NCI-H2196 treated with DMSO at 0.1 percent for 48 hours (cell line): ENCODE measurements at regions not wholly inside any gene's neighbourhood (a gene's known extent, or its start where the extent isn't known, plus 50 kb on each side); places are given as distances from the start of the nearest gene placed in this dataset.
"Not testable (repeated sequence)": the region's sequence is repeated elsewhere in the genome, so short reads cannot be mapped to it uniquely, and the experiment has no call there.

Experiments used
- DNase-seq: peaks from one replicate; lab custom pipeline; 2025; ENCODE audit not compliant: unreplicated experiment; lab: John Stamatoyannopoulos, UW

- DNase-seq, result no peak
These were observed 100.8 kb downstream of the RRAGC start for GRCh38 chr1:38758820-38759219.

DNA sequence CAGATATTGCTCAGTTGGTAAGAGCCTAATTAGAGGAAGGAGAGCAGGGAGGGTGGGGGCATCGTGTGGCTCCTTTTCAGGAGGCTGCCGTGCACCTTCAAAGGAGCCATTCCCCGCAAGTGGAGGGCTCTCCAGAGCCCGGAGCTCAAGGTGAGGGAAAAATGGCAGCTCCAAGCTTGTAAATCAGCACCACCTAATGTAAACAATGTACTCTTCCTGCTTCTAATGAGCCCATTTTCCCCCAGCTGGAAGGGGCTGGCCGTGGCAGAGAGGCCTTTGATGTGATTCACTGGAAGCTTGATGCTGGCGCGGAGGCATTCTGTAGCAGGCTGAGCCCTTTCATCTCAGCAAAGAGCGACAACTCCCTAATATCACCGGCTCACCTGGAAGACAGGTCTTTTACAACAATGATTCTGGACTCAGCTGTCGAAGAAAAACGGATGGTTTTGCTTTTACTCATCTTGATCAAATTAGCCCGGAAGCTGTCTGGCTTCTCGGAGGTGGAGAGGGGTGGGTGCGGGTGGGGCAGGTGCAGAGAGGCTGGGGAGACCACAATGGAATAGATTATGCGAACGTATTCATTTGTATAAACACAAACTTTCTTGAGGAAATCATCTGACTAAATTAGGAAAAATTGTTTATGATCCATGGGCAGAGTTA lies 112.5 kb downstream of the RRAGC start:
- DNase-seq, result no peak

DNA sequence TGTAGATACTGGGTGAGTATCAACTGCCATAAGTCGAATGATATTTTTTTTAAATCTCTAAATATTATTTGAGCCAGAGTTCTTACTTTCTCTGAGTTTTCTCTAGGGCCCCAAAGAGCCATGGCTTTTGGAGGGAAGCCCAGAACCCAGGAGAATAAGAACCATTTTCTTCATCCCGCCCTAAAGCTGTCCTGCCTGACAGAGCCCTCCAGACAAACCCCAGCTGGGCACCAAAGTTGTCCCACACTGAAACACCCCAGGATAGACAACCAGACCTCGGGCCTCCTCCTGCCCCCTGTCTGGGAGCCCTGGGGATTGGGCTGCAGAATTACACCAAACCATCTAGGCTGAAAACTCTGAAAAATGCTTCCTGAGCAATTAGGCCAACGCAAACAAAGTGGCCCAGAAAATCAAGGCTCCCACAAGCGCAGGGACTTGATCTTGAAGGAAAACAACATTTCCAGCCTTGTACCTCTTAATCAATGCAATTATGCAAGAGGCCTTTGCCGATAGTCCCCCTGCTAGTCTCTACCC lies 113.1 kb downstream of the RRAGC start:
- DNase-seq, result no peak

- no peak for DNase-seq
These were observed 113.8 kb downstream of the RRAGC start for GRCh38 chr1:38745476-38746401.

DNA sequence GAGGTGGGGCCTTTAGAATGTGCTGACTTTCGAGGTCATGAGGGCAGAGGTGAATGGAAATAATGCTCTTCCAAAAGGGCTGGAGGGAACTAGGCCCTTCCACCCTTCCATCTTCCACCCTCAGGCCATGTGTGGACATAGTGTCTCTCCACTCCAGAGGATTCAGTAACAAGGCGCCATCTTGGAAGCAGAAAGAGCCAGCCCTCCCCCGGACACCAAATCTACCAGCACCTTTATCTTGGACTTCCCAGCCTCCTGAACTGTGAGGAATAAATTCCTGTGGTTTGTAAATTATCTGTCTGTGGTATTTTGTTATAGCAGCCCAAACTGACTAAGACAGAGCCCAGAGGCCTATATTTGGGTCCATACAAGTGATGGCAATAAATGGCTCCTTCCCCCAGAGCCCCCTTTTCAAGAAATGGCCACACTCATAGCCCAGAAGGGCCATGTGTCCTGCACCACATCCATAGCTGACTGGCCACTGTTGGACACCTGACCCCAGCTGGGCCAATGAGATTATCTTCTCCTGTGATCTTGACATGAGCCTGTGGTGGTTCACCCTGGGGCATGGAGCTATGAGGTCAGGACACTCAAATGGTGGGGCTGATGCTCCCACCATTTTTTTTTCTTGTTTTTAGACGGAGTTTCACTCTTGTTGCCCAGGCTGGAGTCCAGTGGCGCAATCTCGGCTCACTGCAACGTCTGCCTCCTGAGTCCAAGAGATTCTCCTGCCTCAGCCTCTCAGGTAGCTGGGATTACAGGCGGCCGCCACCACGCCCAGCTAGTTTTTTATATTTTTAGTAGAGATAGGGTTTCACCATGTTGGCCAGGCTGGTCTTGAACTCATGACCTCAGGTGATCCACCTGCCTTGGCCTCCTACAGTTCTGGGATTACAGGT lies 114.9 kb downstream of the RRAGC start:
- no peak for DNase-seq

- DNase-seq, result no peak
These were observed 116.4 kb downstream of the RRAGC start for GRCh38 chr1:38743184-38743583.

DNA sequence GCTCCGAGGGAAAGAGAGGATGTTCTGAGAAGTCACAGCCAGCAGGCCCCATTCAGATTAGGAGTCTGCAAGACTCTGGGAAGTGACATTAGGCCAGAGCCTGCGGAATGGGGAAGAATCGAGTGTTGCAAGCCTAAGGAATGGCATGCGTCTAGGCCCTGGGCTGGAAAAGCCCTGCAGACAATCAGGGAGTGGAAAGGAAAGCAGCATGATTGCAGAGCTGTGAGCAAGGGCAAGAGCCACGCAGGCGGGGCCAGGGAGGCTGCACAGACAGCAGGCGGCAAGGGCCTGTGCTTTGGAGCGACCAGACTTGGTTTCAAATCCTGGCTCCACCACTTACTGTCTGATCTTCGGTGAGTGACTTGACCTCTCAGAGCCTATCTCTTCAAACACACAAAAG lies 118.2 kb downstream of the RRAGC start:
- no peak for DNase-seq

GRCh38 chr1:38740487-38740886 lies 119.1 kb downstream of the RRAGC start:
- no peak for DNase-seq

- no peak for DNase-seq
These were observed 121.4 kb downstream of the RRAGC start for GRCh38 chr1:38738207-38738606.

- no peak for DNase-seq
These were observed 123.2 kb downstream of the RRAGC start for GRCh38 chr1:38736399-38736798.

DNA sequence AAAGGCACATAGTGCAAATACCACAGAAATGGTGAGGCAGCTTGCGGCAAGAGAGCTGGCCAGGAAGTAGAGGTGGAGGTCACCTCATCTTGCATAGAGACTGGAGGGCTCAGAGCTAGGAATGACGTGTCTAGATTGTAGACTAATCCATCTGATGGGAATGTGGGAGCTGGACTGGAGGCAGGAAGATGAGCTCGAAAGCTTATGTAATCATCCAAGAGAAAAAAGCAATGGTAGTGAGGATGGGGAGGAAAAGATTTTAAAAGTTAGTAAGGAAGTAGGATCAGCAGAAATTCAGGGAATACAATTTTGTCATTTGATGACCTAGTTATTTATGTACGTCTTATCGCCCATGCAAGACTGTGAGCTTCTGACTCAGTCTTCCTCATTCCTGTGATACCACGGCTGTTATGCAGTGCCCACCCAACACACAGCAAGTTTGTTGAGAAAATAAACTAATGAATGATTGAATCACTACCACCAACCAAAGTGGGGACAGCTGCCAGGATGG lies 123.9 kb downstream of the RRAGC start:
- DNase-seq, result no peak

- no peak for DNase-seq
These were observed 125.8 kb downstream of the RRAGC start for GRCh38 chr1:38733761-38734160.

DNA sequence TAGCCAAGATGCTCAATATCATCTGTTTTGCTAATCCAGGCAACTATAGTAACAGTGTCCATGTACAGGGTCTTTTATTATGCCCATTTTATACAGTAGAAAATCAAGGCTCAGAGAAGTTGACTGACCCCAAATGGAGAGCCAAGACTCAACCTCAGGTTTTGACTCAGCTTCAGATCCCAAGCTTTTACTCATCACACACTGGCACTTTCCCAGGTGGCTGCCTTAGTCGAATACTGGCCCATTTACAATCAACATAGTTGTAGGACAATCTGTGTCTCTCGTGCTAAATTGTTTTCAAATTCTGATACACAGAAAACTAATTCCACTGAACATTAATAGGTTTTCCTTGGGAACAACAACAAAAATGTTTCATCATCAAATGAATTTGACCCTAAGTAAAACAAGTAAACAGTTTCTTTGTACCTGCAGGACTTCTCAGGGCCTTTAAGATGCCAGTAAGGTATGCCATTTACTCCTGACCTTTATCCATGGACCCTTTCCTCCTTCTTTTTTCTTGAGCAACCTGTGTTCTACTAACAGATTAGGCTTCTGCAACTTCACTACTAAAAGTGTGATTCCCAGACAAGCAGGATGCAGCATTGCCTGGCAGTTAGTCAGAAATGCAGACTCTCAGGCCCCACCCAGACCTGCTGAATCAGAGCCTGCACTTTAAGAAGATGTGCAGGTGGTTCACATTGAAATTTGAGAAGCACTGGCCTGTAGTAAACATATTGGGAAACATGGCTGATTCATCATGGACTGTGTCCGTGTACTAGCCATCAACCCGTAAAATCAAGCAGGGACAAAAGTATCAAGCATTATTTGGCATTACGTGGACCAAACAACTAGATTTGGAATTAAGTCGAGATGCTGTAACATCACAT lies 128.8 kb downstream of the RRAGC start:
- no peak for DNase-seq

DNA sequence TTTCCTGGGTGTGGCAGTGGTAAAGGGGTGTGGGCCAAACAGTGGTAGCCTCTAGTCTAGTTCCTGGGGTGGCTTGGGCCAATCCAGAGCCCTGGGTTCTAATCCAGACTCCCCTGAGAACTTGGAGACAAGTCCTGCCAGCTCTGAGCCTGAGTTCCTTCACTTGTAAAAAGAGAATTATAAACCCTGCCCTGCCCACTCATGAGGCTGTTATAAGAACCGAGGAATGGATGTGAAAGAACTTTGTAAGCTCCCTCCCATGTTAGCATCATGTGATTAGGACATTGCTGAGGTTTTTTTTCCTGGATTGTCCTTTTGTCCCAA lies 131.0 kb downstream of the RRAGC start:
- no peak for DNase-seq

- DNase-seq, result no peak
These were observed 131.6 kb downstream of the RRAGC start for GRCh38 chr1:38727684-38728584.

- not testable (repeated sequence) for DNase-seq
These were observed 134.1 kb downstream of the RRAGC start for GRCh38 chr1:38725321-38725961.

DNA sequence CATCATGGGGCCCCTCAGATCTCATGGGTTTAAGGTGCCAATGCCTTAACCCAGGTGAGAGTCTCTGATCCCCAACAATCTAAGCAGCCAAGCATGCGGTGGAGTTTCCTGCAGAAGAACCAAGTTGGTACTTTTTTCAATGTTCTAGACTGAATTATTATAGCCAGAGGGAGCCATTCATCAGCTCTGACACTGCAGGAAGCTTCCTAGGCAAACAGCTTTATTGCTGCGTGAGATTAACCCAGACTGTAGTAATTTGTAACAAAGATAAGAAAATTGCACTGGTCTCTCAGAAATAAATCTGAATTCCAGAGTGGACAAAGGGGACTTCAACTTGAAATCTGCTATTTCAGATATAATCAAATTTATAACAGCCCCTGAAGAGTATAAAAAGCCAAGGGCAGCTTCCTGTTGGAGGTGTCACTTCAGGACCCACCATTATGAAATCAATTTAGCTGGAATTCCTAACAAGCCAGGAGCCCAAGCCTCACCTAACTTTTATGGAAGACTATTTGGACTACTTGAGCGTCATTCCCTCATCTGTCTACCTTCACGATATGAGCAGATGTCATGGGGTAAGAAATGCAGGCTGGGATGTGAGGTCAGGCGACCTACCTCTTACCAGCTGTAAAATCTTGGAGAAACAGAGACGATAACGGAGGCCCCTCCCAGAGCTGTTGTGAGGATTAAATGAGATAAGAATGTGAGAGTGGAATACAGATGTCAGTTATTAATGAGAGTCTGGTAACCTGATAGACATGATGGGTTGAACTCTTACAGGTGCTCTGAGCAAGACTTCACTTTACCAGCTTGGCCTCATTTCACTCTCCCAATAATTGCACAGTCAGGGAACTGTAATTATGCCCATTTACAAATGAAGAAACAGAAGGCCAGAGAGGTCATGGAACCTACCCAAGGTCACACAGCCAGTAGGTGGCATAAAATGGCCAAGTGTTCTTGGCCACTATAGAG lies 135.1 kb downstream of the RRAGC start:
- DNase-seq, result no peak
